Gastrocnemius medialis (tissue), 4 donors: ENCODE measurements at regions not wholly inside any gene's neighbourhood (a gene's known extent, or its start where the extent isn't known, plus 50 kb on each side); places are given as distances from the start of the nearest gene placed in this dataset.

Experiments used
- ATAC-seq, 2 donors: fragments of 150-250 bp; one replicate each; pipeline ENCODE4 v1.9.1; 2016
- DNase-seq, 2 donors: peaks; one replicate each; pipeline ENCODE4 v3.0.0-alpha.2; 2019
- H3K27ac ChIP-seq, 4 donors: fragments of 200-600 bp; sonication (generic); 1 replicate in 1 of 4; 2 replicates in 3 of 4; pipeline ENCODE4 v1.5.1; 2016 to 2018; ENCODE audit warnings: mild to moderate bottlenecking in 2 of 4, moderate library complexity in 1 of 4
- H3K27me3 ChIP-seq, 3 donors: fragments of 200-600 bp; sonication (generic) in 2 of 3; 1 replicate in 1 of 3; 2 replicates in 2 of 3; pipeline versions ENCODE4 v1.5.1 to v1.6.0; 2016 to 2019; ENCODE audit warnings: mild to moderate bottlenecking in 1 of 3, moderate library complexity in 1 of 3
- H3K36me3 ChIP-seq, 2 donors: fragments of 200-600 bp; sonication (generic) in 1 of 2; one replicate each; pipeline ENCODE4 v1.5.1; 2017 to 2018
- H3K4me1 ChIP-seq, 2 donors: fragments of 200-600 bp; sonication (generic) in 1 of 2; one replicate each; pipeline ENCODE4 v1.5.1; 2016 to 2017; ENCODE audit warnings: mild to moderate bottlenecking in 2 of 2
- H3K4me3 ChIP-seq, 4 donors: fragments of 200-600 bp; sonication (generic) in 3 of 4; 1 replicate in 1 of 4; 2 replicates in 3 of 4; pipeline ENCODE4 v1.5.1; 2016 to 2019; ENCODE audit warnings: mild to moderate bottlenecking in 2 of 4
- H3K9me3 ChIP-seq, 3 donors: fragments of 200-600 bp; sonication (generic) in 2 of 3; 1 replicate in 1 of 3; 2 replicates in 2 of 3; pipeline ENCODE4 v1.5.1; 2016 to 2019
- POLR2A ChIP-seq, 2 donors: fragments of 450-650 bp; IDR thresholded peaks; one replicate each; pipeline ENCODE4 v1.6.1; 2017; ENCODE audit warnings: antibody characterized with exemption in 2 of 2, mild to moderate bottlenecking in 2 of 2, moderate library complexity in 2 of 2
- in situ Hi-C, 4 donors: fragments of 200-750 bp; cut with MboI; loops; one replicate each; pipeline versions ENCODE4 v1.15.0 to v1.8.0; 2017; ENCODE audit warnings: low sequenced_read_pairs in 4 of 4
- intact Hi-C: fragments of 100-400 bp; cut with DNase I; formaldehyde crosslinking; loops from one replicate; pipeline ENCODE4 v1.15.1; 2023; ENCODE audit warnings: low total_unique reads
- TF ChIP-seq, protein P1 (sequence below), 5 experiments: fragments of 450-650 bp in 3 of 5; fragments of 200-600 bp in 2 of 5; sonication (generic) in 2 of 5; IDR thresholded peaks in 4 of 5; conservative IDR thresholded peaks in 1 of 5; 1 replicate in 4 of 5; 2 replicates in 1 of 5; pipeline ENCODE4 v1.5.1; 2016 to 2019; ENCODE audit warnings: antibody characterized with exemption in 5 of 5, mild to moderate bottlenecking in 3 of 5, moderate library complexity in 3 of 5

DNA sequence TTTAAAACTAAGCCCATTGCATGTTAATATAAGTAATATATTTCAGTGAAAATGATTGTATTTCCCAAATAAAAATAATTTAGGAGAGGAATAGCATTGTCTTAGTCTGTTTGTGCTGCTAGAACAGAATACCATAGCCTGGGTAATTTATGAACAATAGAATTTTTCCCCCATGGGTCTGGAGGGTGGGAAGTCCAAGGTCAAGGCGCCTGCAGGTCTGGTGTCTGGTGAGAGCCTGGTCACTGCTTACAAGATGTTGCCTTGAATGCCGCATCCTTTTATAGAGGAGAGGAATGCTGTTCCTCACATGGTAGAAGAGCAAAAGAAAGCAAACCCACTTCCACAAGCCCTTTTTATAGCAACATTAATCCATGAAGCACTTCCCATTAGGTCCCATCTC lies 161.3 kb upstream of the ZFHX3 start:
- intact Hi-C loops, result no loop called here
- TF ChIP-seq POLR2A (IDR thresholded peaks at IDR 0.05), result no peak
- TF ChIP-seq, protein P1, sequence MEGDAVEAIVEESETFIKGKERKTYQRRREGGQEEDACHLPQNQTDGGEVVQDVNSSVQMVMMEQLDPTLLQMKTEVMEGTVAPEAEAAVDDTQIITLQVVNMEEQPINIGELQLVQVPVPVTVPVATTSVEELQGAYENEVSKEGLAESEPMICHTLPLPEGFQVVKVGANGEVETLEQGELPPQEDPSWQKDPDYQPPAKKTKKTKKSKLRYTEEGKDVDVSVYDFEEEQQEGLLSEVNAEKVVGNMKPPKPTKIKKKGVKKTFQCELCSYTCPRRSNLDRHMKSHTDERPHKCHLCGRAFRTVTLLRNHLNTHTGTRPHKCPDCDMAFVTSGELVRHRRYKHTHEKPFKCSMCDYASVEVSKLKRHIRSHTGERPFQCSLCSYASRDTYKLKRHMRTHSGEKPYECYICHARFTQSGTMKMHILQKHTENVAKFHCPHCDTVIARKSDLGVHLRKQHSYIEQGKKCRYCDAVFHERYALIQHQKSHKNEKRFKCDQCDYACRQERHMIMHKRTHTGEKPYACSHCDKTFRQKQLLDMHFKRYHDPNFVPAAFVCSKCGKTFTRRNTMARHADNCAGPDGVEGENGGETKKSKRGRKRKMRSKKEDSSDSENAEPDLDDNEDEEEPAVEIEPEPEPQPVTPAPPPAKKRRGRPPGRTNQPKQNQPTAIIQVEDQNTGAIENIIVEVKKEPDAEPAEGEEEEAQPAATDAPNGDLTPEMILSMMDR (IDR thresholded peaks at IDR 0.05 in 4 of 5, conservative IDR thresholded peaks at IDR 0.05 in 1 of 5), result no peak

DNA sequence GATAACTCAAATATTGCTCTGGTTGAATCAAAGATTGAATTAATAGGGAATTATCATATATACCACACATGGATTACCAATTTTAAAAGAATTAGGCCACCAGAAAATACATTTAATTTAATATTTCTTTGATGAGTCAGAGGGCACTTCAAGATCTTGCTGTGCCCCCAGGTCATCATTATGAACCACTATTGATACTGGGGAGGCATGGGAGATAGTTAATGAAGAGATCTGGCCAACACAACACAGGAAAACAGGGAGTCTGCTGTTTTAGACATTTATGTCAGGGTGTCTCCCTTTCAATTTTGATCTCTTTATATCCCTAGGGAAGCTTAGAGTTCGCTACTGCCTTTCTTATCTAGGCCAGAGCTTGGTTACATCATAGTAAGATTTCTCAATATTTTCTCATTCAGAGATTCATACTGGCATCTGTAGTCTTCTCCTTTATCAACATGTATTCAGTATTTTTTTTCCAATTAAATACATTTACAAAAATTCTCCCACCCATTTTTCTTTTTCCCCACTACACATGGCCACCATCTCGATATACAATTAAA lies 158.3 kb upstream of the ZFHX3 start:
- H3K4me3 ChIP-seq, result no peak overlapping the region
- in situ Hi-C loops (loop anchor here in 3 of 4 donors (25.0 kb wide), 1 partner anchor 694 kb away; no protein-coding TSS in a partner anchor), intact Hi-C loops (no loop called here)
- H3K27me3 ChIP-seq, result no peaks in the 10 kb centered on the region
- no peak for DNase-seq
- H3K36me3 ChIP-seq, result no peaks in the 10 kb centered on the region
- ATAC-seq, result no peak
- no peak overlapping the region for H3K27ac ChIP-seq
- H3K9me3 ChIP-seq, result no peaks in the 10 kb centered on the region
- no peak for TF ChIP-seq POLR2A (IDR thresholded peaks at IDR 0.05)
- TF ChIP-seq, protein P1 (IDR thresholded peaks at IDR 0.05 in 4 of 5, conservative IDR thresholded peaks at IDR 0.05 in 1 of 5), result no peak
- no peaks in the 10 kb centered on the region for H3K4me1 ChIP-seq

More for the DNA sequence above, 161.3 kb upstream of the ZFHX3 start:
- peaks cover 7 to 8% of the 10 kb centered on the region in 2 donors for H3K4me1 ChIP-seq
- no peaks in the 10 kb centered on the region for H3K27me3 ChIP-seq
- no peaks in the 10 kb centered on the region for H3K36me3 ChIP-seq
- no peak overlapping the region for H3K4me3 ChIP-seq
- no peaks in the 10 kb centered on the region for H3K9me3 ChIP-seq
- H3K27ac ChIP-seq, result no peak overlapping the region
- in situ Hi-C loops, result loop anchor here in 3 of 4 donors (25.0 kb wide), 1 partner anchor 697 kb away; no protein-coding TSS in a partner anchor
- no peak for DNase-seq
- no peak for ATAC-seq

DNA sequence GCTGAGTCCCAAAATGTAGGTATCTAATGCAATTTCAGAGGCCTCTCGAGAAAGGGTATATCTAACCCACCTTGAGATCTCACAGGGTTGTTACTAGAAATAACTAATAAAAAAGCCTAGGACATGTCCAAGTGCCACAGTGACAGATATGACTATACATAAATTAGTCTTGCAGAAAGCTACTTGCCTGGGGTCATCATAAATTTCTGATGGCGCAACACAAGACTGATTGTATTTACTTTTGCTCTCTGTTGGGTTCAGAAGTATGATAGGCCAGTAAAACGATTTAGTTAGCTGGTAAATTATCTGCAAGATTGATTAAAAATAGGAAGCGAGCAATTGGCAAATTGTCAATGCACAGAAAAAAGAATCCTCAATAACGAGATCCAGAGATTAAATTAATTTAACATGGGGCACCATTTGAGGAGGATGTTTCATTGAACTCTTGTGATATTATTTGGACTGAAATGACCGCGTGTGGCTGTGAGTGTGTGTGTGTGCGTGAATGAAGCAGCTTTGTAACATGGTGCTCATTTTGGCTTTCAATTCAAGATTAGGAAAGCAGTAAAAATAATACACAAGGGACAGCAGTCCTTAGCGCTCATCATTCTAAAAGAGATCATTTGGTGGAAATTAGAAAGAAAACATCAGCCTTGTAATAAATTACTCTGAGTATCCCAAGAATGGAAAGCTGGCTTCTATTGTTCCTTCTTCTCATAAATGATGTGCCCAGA lies 157.4 kb upstream of the ZFHX3 start:
- TF ChIP-seq, protein P1 (IDR thresholded peaks at IDR 0.05 in 4 of 5, conservative IDR thresholded peaks at IDR 0.05 in 1 of 5), result no peak
- TF ChIP-seq POLR2A (IDR thresholded peaks at IDR 0.05), result no peak
- ATAC-seq (no peak), DNase-seq (no peak)
- in situ Hi-C loops (loop anchor here in 3 of 4 donors (25.0 kb wide), 1 partner anchor 693 kb away; no protein-coding TSS in a partner anchor), intact Hi-C loops (no loop called here)
- Histone ChIP-seq H3K4me3 (no peak overlapping the region), H3K4me1 (no peaks in the 10 kb centered on the region), H3K36me3 (no peaks in the 10 kb centered on the region), H3K27me3 (no peaks in the 10 kb centered on the region), H3K27ac (no peak overlapping the region), H3K9me3 (no peaks in the 10 kb centered on the region)

DNA sequence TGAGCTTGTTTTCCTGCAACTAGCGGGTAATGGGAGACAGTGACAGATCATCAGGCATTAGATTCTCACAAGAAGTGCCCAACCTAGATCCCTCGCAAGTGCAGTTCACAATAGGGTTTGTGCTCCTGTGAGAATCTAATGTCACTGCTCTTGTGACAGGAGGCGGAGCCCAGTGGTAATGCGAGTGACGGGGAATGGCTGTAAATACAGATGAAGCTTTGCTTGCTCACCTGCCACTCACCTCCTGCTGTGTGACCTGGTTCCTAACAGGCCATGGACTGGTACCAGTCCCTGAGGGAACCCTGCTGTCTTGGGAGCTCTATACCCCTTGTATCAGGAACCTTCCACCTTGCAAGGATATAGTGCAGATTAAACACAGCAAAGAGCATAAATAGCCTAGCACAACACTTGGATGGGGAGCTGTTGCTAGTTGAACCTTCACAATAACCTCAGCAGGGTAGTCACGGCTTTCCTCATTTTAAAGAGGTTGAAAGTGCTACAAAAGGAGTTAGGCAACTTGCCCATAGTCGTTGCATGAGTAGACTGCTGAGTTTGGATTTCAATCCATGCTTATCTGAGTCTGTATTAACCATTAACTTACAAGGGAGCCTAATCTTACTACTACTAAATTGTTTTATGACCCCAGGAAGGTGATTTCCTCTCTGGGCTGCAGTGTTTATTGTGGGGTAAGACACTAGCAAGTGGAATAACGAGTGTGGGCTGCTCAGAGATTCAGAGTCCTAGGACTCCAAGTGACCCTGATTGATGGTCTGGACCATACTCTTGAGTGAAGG lies 156.6 kb upstream of the ZFHX3 start:
- in situ Hi-C loops, result loop anchor here in 3 of 4 donors (25.0 kb wide), 1 partner anchor 692 kb away; no protein-coding TSS in a partner anchor
- DNase-seq (no peak), ATAC-seq (no peak)
- Histone ChIP-seq H3K36me3 (no peaks in the 10 kb centered on the region), H3K27ac (no peak overlapping the region), H3K9me3 (no peaks in the 10 kb centered on the region), H3K4me1 (no peaks in the 10 kb centered on the region), H3K4me3 (no peak overlapping the region), H3K27me3 (no peaks in the 10 kb centered on the region)
- intact Hi-C loops, result no loop called here
- TF ChIP-seq, protein P1 (IDR thresholded peaks at IDR 0.05 in 4 of 5, conservative IDR thresholded peaks at IDR 0.05 in 1 of 5), result no peak
- TF ChIP-seq POLR2A (IDR thresholded peaks at IDR 0.05), result no peak
